ENCODE measurements at regions not wholly inside any gene's neighbourhood (a gene's known extent, or its start where the extent isn't known, plus 50 kb on each side); places are given as distances from the start of the nearest gene placed in this dataset.

DNA sequence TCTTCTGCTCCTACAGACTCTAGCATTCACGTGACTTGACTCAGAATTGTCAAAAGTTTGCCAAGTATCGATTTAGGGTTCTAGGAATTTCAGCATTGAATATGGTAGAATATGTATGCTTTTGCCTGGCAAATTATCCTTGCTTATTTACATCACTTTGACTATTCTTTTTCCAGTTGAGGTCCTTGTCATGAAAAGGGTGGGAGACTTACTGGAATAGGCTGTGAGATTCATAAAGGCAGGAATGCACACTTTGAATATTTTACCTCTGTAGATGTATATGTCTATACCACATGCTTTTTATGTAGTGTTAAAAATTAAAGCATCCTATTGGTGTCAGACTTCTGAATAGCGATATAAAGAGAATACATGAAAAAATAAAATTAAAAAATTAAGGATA is 378.8 kb upstream of the RARB start:
- intact Hi-C loops (cut with micrococcal nuclease) = no loop called here
- Mint-ChIP-seq H3K27ac (no peak overlapping the region), H3K27me3 (ENCODE audit: low read depth) (no peaks in the 10 kb centered on the region), H3K4me1 (ENCODE audit: low read depth) (no peaks in the 10 kb centered on the region), H3K36me3 (ENCODE audit: low read depth) (no peaks in the 10 kb centered on the region), H3K9me3 (peaks cover 5% of the 10 kb centered on the region), H3K4me3 (ENCODE audit: low read depth) (no peak overlapping the region)
- no peak for DNase-seq (ENCODE audit: low spot score)

DNA sequence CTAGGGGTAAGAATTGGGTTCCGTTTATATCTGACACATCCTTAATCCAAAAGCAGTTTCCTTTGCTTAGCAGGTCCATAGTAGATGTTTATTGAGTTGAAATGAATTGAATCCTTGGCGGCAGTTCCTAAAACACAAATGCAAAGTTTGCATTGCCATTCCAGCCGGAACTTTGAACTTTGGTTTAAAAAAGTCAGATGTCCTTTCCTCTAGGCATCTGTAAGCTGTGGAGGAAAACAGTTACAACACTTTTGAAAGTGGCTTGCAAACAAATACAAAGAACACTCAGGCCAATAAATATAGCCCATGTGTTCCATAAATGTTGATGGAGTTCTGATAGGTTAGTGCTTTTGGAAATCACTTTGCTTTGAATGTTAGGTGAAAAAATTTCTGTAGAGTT is 374.7 kb upstream of the RARB start:
- peaks cover 5% of the 10 kb centered on the region for H3K9me3 Mint-ChIP-seq

DNA sequence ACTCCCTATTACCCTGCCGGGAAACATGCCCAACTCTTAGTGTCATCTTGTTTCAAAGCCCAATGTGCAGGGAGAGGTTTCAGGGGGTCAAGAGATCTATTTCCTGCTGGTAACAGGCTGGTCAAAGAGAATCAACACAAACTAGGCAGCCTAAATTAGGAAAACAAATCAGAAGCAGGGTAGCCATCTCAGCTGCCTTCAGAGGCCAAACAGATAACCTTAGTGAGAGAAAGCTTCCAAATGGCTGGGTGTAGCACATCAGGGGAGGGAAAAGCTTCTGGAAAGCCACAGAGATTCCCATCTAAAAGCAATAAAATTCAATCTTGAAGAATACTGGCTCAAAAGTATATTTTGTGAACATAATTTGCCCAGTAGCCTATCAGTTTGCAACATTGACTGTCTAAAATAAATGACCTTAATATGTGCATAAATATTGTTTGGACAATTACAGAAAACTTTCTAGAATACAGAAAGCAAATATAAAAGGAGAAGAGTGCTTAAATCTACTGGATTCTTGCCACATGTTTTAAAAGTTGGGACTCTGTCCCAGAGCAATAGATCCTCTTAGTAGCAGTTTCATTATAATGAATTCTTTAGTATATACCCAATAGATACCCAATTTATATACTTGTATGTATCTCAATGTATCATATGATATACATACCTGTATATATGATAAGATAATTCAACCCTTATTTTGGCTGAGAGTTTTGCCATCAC is 371.9 kb upstream of the RARB start:
- Mint-ChIP-seq H3K4me3 (ENCODE audit: low read depth) (no peak overlapping the region), H3K27ac (no peak overlapping the region), H3K36me3 (ENCODE audit: low read depth) (no peaks in the 10 kb centered on the region), H3K9me3 (no peaks in the 10 kb centered on the region), H3K4me1 (ENCODE audit: low read depth) (no peaks in the 10 kb centered on the region), H3K27me3 (ENCODE audit: low read depth) (no peaks in the 10 kb centered on the region)
- intact Hi-C loops (cut with micrococcal nuclease) = no loop called here
- DNase-seq (ENCODE audit: low spot score) = no peak

More for the DNA sequence above, 374.7 kb upstream of the RARB start:
- intact Hi-C loops (cut with micrococcal nuclease) = no loop called here
- DNase-seq (ENCODE audit: low spot score) = no peak
- H3K27ac Mint-ChIP-seq = no peak overlapping the region
- no peaks in the 10 kb centered on the region for H3K4me1 Mint-ChIP-seq (ENCODE audit: low read depth)
- H3K36me3 Mint-ChIP-seq (ENCODE audit: low read depth) = no peaks in the 10 kb centered on the region
- H3K27me3 Mint-ChIP-seq (ENCODE audit: low read depth) = no peaks in the 10 kb centered on the region
- no peak overlapping the region for H3K4me3 Mint-ChIP-seq (ENCODE audit: low read depth)

- H3K36me3 Mint-ChIP-seq (ENCODE audit: low read depth) = no peaks in the 10 kb centered on the region
- H3K9me3 Mint-ChIP-seq = no peaks in the 10 kb centered on the region
Observed at GRCh38 chr3:25056803-25057351, 371.2 kb upstream of the RARB start.

DNA sequence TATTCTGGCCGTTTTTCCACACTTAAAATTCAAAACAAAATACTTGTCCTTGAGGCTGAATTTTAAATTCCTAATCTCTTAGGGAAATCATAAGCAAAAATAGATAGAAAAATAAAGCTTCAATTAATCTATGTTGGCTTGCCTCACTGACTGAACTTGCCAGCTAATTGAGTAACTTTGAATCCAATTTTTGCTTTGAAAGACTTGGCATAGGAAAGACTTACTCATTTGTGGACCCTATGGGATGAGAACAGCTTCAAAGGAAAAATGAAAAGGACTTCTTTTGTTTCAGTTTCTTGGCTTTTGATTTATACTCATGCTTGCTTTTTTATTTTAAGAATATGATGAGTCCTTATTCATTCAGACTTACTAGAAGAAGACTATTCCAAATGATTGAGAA is 370.7 kb upstream of the RARB start:
- H3K27ac Mint-ChIP-seq = no peak overlapping the region
- H3K27me3 Mint-ChIP-seq (ENCODE audit: low read depth) = no peaks in the 10 kb centered on the region
- H3K9me3 Mint-ChIP-seq = no peaks in the 10 kb centered on the region
- H3K4me3 Mint-ChIP-seq (ENCODE audit: low read depth) = no peak overlapping the region
- intact Hi-C loops (cut with micrococcal nuclease) = no loop called here
- no peak for DNase-seq (ENCODE audit: low spot score)
- H3K36me3 Mint-ChIP-seq (ENCODE audit: low read depth) = no peaks in the 10 kb centered on the region
- H3K4me1 Mint-ChIP-seq (ENCODE audit: low read depth) = no peaks in the 10 kb centered on the region

More at GRCh38 chr3:25056803-25057351, 371.2 kb upstream of the RARB start:
- intact Hi-C loops (cut with micrococcal nuclease) = no loop called here
- H3K4me1 Mint-ChIP-seq (ENCODE audit: low read depth) = no peaks in the 10 kb centered on the region
- H3K27ac Mint-ChIP-seq = no peak overlapping the region
- no peaks in the 10 kb centered on the region for H3K27me3 Mint-ChIP-seq (ENCODE audit: low read depth)
- H3K4me3 Mint-ChIP-seq (ENCODE audit: low read depth) = no peak overlapping the region
- DNase-seq (ENCODE audit: low spot score) = no peak

GRCh38 chr3:25064681-25065080 is 363.4 kb upstream of the RARB start:
- Mint-ChIP-seq H3K4me3 (ENCODE audit: low read depth) (no peak overlapping the region), H3K4me1 (ENCODE audit: low read depth) (no peaks in the 10 kb centered on the region), H3K36me3 (ENCODE audit: low read depth) (no peaks in the 10 kb centered on the region), H3K9me3 (peaks cover 3% of the 10 kb centered on the region), H3K27ac (no peak overlapping the region), H3K27me3 (ENCODE audit: low read depth) (no peaks in the 10 kb centered on the region)
- intact Hi-C loops (cut with micrococcal nuclease) = no loop called here
- DNase-seq (ENCODE audit: low spot score) = no peak

GRCh38 chr3:25069970-25070369 is 358.1 kb upstream of the RARB start:
- no peaks in the 10 kb centered on the region for H3K4me1 Mint-ChIP-seq (ENCODE audit: low read depth)
- H3K27ac Mint-ChIP-seq = no peak overlapping the region
- H3K27me3 Mint-ChIP-seq (ENCODE audit: low read depth) = no peaks in the 10 kb centered on the region
- no peak for DNase-seq (ENCODE audit: low spot score)
- intact Hi-C loops (cut with micrococcal nuclease) = no loop called here
- H3K9me3 Mint-ChIP-seq = peaks cover 15% of the 10 kb centered on the region
- H3K36me3 Mint-ChIP-seq (ENCODE audit: low read depth) = no peaks in the 10 kb centered on the region
- no peak overlapping the region for H3K4me3 Mint-ChIP-seq (ENCODE audit: low read depth)

DNA sequence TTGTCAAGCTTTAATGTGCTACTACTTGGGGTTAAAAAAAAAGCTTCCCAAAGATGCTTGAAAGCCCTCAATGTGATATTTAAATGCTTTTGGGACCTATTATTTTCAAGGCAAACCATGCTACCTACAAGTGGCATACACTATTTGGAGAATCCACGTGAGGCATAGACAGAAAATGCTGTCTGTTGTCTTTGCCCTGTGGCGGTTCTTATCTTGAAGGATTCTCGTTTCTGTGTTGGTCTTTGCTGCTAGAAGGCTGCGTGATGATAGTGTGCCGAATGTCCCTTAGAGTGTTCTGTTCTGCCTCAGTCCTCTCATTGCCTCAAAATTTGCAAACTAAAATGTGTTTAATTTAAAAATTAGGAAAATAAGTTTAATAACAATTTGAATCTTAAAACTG is 356.2 kb upstream of the RARB start:
- peaks cover 17% of the 10 kb centered on the region for H3K9me3 Mint-ChIP-seq
- no peaks in the 10 kb centered on the region for H3K36me3 Mint-ChIP-seq (ENCODE audit: low read depth)
- no peaks in the 10 kb centered on the region for H3K4me1 Mint-ChIP-seq (ENCODE audit: low read depth)
- H3K27me3 Mint-ChIP-seq (ENCODE audit: low read depth) = no peaks in the 10 kb centered on the region
- intact Hi-C loops (cut with micrococcal nuclease) = no loop called here
- no peak overlapping the region for H3K27ac Mint-ChIP-seq
- DNase-seq (ENCODE audit: low spot score) = no peak
- H3K4me3 Mint-ChIP-seq (ENCODE audit: low read depth) = no peak overlapping the region

DNA sequence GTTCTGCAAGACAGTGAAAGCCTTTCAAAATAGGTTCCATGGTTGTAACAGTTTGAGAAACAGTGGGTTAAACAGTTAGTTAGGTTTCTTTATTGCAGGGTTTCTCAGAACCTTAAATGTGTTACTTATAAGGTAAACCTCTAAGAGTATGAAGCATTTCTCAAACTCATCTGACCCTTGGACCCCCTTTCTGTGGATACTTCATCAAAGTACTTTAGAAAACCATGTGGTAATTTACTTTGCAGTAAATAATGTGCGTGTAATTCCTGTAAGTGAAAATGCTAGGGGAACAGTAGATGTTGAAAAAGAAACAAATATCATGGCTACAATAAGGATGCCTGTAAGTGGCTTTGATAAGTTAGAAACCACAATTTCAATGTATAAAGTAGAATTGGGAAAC is 354.6 kb upstream of the RARB start:
- Mint-ChIP-seq H3K27ac (no peak overlapping the region), H3K36me3 (ENCODE audit: low read depth) (no peaks in the 10 kb centered on the region), H3K4me3 (ENCODE audit: low read depth) (no peak overlapping the region), H3K4me1 (ENCODE audit: low read depth) (no peaks in the 10 kb centered on the region), H3K9me3 (peaks cover 14% of the 10 kb centered on the region), H3K27me3 (ENCODE audit: low read depth) (no peaks in the 10 kb centered on the region)
- DNase-seq (ENCODE audit: low spot score) = no peak
- intact Hi-C loops (cut with micrococcal nuclease) = no loop called here

GRCh38 chr3:25074149-25074548 is 353.9 kb upstream of the RARB start:
- no peaks in the 10 kb centered on the region for H3K4me1 Mint-ChIP-seq (ENCODE audit: low read depth)
- H3K4me3 Mint-ChIP-seq (ENCODE audit: low read depth) = no peak overlapping the region
- no peak overlapping the region for H3K27ac Mint-ChIP-seq
- intact Hi-C loops (cut with micrococcal nuclease) = no loop called here
- H3K27me3 Mint-ChIP-seq (ENCODE audit: low read depth) = no peaks in the 10 kb centered on the region
- peaks cover 14% of the 10 kb centered on the region for H3K9me3 Mint-ChIP-seq
- no peaks in the 10 kb centered on the region for H3K36me3 Mint-ChIP-seq (ENCODE audit: low read depth)
- DNase-seq (ENCODE audit: low spot score) = no peak

DNA sequence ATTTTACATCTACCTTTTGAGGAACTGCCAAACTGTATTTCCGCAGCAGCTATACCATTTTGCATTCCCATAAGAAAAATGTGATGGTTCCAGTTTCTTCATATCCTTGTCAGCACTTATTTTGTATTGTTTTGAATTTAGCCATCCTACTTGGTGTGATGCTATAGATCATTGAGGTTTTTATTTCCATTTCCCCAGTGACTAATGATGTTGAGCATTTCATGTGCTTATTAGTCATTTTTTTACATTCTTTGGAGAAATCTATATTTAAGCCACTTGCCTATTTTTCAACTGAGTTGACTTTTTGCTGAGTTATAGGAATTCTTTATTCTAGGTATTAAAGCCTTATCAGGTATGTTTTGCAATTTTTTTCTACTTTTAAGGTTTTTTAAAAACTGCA is 347.6 kb upstream of the RARB start:
- no peaks in the 10 kb centered on the region for H3K36me3 Mint-ChIP-seq (ENCODE audit: low read depth)
- no peak for DNase-seq (ENCODE audit: low spot score)
- no peak overlapping the region for H3K4me3 Mint-ChIP-seq (ENCODE audit: low read depth)
- no peaks in the 10 kb centered on the region for H3K4me1 Mint-ChIP-seq (ENCODE audit: low read depth)
- peaks cover 4% of the 10 kb centered on the region for H3K9me3 Mint-ChIP-seq
- intact Hi-C loops (cut with micrococcal nuclease) = no loop called here
- no peaks in the 10 kb centered on the region for H3K27me3 Mint-ChIP-seq (ENCODE audit: low read depth)
- H3K27ac Mint-ChIP-seq = no peak overlapping the region

GRCh38 chr3:25084016-25084415 is 344.0 kb upstream of the RARB start:
- no peaks in the 10 kb centered on the region for H3K36me3 Mint-ChIP-seq (ENCODE audit: low read depth)

GRCh38 chr3:25086721-25087120 is 341.3 kb upstream of the RARB start:
- H3K9me3 Mint-ChIP-seq = peaks cover 4% of the 10 kb centered on the region
- H3K4me1 Mint-ChIP-seq (ENCODE audit: low read depth) = no peaks in the 10 kb centered on the region
- H3K27me3 Mint-ChIP-seq (ENCODE audit: low read depth) = no peaks in the 10 kb centered on the region
- intact Hi-C loops (cut with micrococcal nuclease) = no loop called here
- no peak overlapping the region for H3K4me3 Mint-ChIP-seq (ENCODE audit: low read depth)
- no peaks in the 10 kb centered on the region for H3K36me3 Mint-ChIP-seq (ENCODE audit: low read depth)
- DNase-seq (ENCODE audit: low spot score) = no peak
- no peak overlapping the region for H3K27ac Mint-ChIP-seq

More at GRCh38 chr3:25084016-25084415, 344.0 kb upstream of the RARB start:
- Mint-ChIP-seq H3K27me3 (ENCODE audit: low read depth) (no peaks in the 10 kb centered on the region), H3K4me1 (ENCODE audit: low read depth) (no peaks in the 10 kb centered on the region), H3K9me3 (peaks cover 4% of the 10 kb centered on the region), H3K27ac (no peak overlapping the region), H3K4me3 (ENCODE audit: low read depth) (no peak overlapping the region)
- DNase-seq (ENCODE audit: low spot score) = no peak
- intact Hi-C loops (cut with micrococcal nuclease) = no loop called here

Data from activated T-helper 2 cell treated with anti-CD3 and anti-CD28 coated beads, Interferon-gamma antibody, Interleukin-2, Interleukin-4, amounts not matched to agents 10 μg/mL and 5 μg/mL and 100 μg/mL, durations not matched to agents 14 hours and 24 hours and 36 hours (primary cell).